Esophagus squamous epithelium (tissue), 5 donors: ENCODE measurements at regions not wholly inside any gene's neighbourhood (a gene's known extent, or its start where the extent isn't known, plus 50 kb on each side); places are given as distances from the start of the nearest gene placed in this dataset.
A peak's percentile ranks its signal among the peaks of the same experiment; 100 is the strongest.

ENCODE experiments used
- DNase-seq: peaks from one replicate; lab custom pipeline; 2025; lab: John Stamatoyannopoulos, UW
- H3K27ac ChIP-seq, 4 donors: fragments of 200-600 bp; sonication (generic); one replicate each; pipeline ENCODE4 v1.5.1; 2016 to 2019; ENCODE audit warnings: mild to moderate bottlenecking in 1 of 4
- H3K27me3 ChIP-seq, 4 donors: fragments of 200-600 bp; sonication (generic); 1 replicate in 3 of 4; 2 replicates in 1 of 4; pipeline versions ENCODE4 v1.5.1 to v1.6.0; 2017 to 2021; ENCODE audit warnings: antibody characterized with exemption in 1 of 4
- H3K36me3 ChIP-seq, 3 donors: fragments of 200-600 bp; sonication (generic); one replicate each; pipeline ENCODE4 v1.5.1; 2016 to 2019
- H3K4me1 ChIP-seq, 3 donors: fragments of 200-600 bp; sonication (generic); one replicate each; pipeline ENCODE4 v1.5.1; 2017 to 2019
- H3K4me3 ChIP-seq, 4 donors: fragments of 200-600 bp; sonication (generic); 1 replicate in 3 of 4; 2 replicates in 1 of 4; pipeline ENCODE4 v1.5.1; 2016 to 2019; ENCODE audit warnings: mild to moderate bottlenecking in 2 of 4, moderate library complexity in 1 of 4
- H3K9me3 ChIP-seq, 3 donors: fragments of 200-600 bp; sonication (generic); one replicate each; pipeline ENCODE4 v1.5.1; 2016 to 2019
- CTCF ChIP-seq, 6 experiments: fragments of 450-650 bp in 4 of 6; fragments of 200-600 bp in 2 of 6; sonication (generic) in 2 of 6; IDR thresholded peaks; one replicate each; pipeline ENCODE4 v1.5.1; 2016 to 2019; ENCODE audit warnings: antibody characterized with exemption in 6 of 6, mild to moderate bottlenecking in 4 of 6, moderate library complexity in 4 of 6
- POLR2A ChIP-seq, 4 donors: fragments of 450-650 bp; IDR thresholded peaks; one replicate each; pipeline ENCODE4 v1.6.1; 2017; ENCODE audit warnings: antibody characterized with exemption in 4 of 4, mild to moderate bottlenecking in 4 of 4, moderate library complexity in 3 of 4
- WGBS, 2 donors: methylation state at CpG; one replicate each; pipeline ENCODE4 v1.1.5; 2018; 5-methylcytosine and 5-hydroxymethylcytosine counted together
- intact Hi-C: fragments of 100-400 bp; cut with DNase I; formaldehyde crosslinking; loops from one replicate; pipeline ENCODE4 v1.15.0; 2022
- donor health status: DM: yes; HTN: yes; CAD: no.

GRCh38 chr6:90910893-90911292 is 324.0 kb upstream of the MAP3K7 start:
- no peak overlapping the region for H3K27ac ChIP-seq
- peaks cover 0 to 25% (median 0%) of the 10 kb centered on the region in 3 donors for H3K4me1 ChIP-seq
- intact Hi-C loops, result no loop called here
- TF ChIP-seq CTCF (IDR thresholded peaks at IDR 0.05) (no peak), POLR2A (IDR thresholded peaks at IDR 0.05) (no peak)
- no peaks in the 10 kb centered on the region for H3K36me3 ChIP-seq
- H3K4me3 ChIP-seq, result no peak overlapping the region
- H3K27me3 ChIP-seq, result no peaks in the 10 kb centered on the region
- 94 to 96% methylated on average over 6 of the region's 6 CpGs for WGBS, 2 donors
- no peaks in the 10 kb centered on the region for H3K9me3 ChIP-seq
- DNase-seq, result no peak

GRCh38 chr6:90907931-90908655 is 321.2 kb upstream of the MAP3K7 start:
- Histone ChIP-seq H3K9me3 (no peaks in the 10 kb centered on the region), H3K4me3 (no peak overlapping the region), H3K4me1 (peaks cover 0 to 38% (median 0%) of the 10 kb centered on the region in 3 donors), H3K27me3 (no peaks in the 10 kb centered on the region), H3K36me3 (no peaks in the 10 kb centered on the region), H3K27ac (peak overlapping the region in 3 of 4 donors; percentile 10 to 47 (median 25))
- intact Hi-C loops, result no loop called here
- 47 to 50% methylated on average over 4 of the region's 4 CpGs for WGBS, 2 donors
- no peak for DNase-seq
- TF ChIP-seq POLR2A (IDR thresholded peaks at IDR 0.05) (no peak), CTCF (IDR thresholded peaks at IDR 0.05) (no peak)

- H3K27ac ChIP-seq, result peak overlapping the region in 2 of 4 donors; percentile 1 to 2
- no peak for TF ChIP-seq POLR2A (IDR thresholded peaks at IDR 0.05)
- no peak for TF ChIP-seq CTCF (IDR thresholded peaks at IDR 0.05)
- DNase-seq, result no peak
- intact Hi-C loops, result no loop called here
- no peaks in the 10 kb centered on the region for H3K9me3 ChIP-seq
- no peaks in the 10 kb centered on the region for H3K36me3 ChIP-seq
- H3K4me1 ChIP-seq, result peaks cover 0 to 38% (median 0%) of the 10 kb centered on the region in 3 donors
- H3K4me3 ChIP-seq, result no peak overlapping the region
- no peaks in the 10 kb centered on the region for H3K27me3 ChIP-seq
- WGBS, 2 donors, result 25 to 27% methylated on average over 3 of the region's 3 CpGs
Measured at GRCh38 chr6:90905351-90905750, 318.5 kb upstream of the MAP3K7 start.

- Histone ChIP-seq H3K27me3 (no peaks in the 10 kb centered on the region), H3K4me3 (no peak overlapping the region), H3K4me1 (peaks cover 0 to 4% (median 0%) of the 10 kb centered on the region in 3 donors), H3K27ac (no peak overlapping the region), H3K36me3 (no peaks in the 10 kb centered on the region), H3K9me3 (no peaks in the 10 kb centered on the region)
- TF ChIP-seq POLR2A (IDR thresholded peaks at IDR 0.05) (no peak), CTCF (IDR thresholded peaks at IDR 0.05) (no peak)
- WGBS, 2 donors, result 83 to 86% methylated on average over 2 of the region's 2 CpGs
- intact Hi-C loops, result no loop called here
- DNase-seq, result no peak
Measured at GRCh38 chr6:90900034-90900433, 313.2 kb upstream of the MAP3K7 start.

GRCh38 chr6:90898763-90899162 is 311.9 kb upstream of the MAP3K7 start:
- Histone ChIP-seq H3K4me1 (no peaks in the 10 kb centered on the region), H3K4me3 (no peak overlapping the region), H3K27ac (no peak overlapping the region), H3K36me3 (no peaks in the 10 kb centered on the region), H3K27me3 (no peaks in the 10 kb centered on the region), H3K9me3 (no peaks in the 10 kb centered on the region)
- TF ChIP-seq CTCF (IDR thresholded peaks at IDR 0.05) (no peak), POLR2A (IDR thresholded peaks at IDR 0.05) (no peak)
- DNase-seq, result no peak
- intact Hi-C loops, result no loop called here
- 87 to 93% methylated on average over 4 of the region's 4 CpGs for WGBS, 2 donors
